GM03348 (cell line): ENCODE measurements at regions not wholly inside any gene's neighbourhood (a gene's known extent, or its start where the extent isn't known, plus 50 kb on each side); places are given as distances from the start of the nearest gene placed in this dataset.

Source experiments
- DNase-seq: peaks from one replicate; pipeline ENCODE4 v3.0.0; 2012; ENCODE audit warnings: low spot score

DNA sequence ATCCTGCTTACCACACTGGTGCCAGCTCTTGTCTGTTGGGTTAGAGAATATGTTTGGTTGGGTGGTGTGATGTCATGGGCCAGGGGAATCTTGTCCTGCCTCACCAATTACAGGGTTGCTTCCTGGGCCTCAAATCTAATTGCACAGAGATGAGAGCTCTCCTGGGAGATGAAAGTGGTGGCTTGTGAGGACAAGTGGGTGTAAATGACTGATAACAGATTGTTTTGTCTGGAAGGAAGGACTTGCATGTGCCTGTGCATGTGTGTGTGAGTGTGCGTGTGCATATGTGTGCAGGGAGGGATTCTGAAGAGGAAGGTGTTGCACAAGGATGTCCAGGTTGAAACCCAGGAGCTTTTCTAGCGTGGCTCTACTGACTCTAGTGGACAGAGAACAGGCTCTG lies 271.9 kb downstream of the LOXHD1 start:
- DNase-seq, result no peak

DNA sequence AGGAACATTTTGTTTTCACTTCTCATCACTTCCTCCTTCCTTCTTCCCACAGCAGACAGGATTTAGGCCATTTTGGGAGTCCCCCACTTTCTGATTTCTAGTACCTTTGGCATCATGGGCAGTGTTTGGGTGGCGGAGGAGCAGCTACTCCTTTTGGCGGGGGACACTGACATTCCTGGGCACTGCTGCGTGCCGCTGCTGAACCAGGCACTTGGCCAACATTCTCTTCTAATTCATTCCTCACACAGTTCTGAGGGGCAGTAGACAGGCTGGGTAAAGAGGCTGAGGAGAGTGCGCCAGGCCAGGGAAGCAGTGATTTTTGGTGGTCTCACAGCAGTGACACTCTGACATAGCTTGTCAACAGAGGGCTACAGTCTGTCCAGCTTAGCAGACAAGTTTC lies 270.2 kb downstream of the LOXHD1 start:
- peak; percentile 29 for DNase-seq

DNA sequence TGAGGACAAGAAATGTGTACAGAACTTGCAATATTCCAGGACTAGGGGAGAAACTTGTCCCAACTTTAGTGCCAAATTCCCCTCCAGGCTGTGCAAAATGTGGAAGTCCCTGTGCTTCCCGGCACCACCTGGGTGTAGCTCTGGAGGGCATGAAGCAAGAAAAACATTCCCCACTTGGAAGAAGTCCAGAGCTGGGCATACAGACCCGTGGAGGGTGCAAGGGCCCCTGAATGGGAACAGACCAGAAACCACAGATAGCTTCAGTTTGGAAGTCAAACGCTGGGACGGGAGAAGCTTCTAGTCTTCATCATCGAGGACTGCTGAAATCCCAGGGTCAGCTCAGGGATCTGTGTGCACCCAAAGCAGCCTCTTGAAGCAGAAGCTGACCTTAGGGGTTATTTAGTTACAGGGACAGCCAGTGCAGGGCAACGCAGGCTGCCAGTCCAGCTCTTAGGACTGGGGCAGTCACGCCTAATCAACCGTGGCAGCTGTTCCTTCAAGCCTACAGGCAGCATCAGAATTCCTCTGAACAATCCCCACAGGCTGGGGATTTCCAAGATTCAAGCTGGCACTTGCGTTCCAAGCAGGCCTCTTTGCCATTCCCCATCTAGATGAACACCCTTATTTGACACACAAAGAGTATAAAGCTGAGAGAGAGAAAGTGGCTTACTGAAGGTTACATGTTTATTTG lies 269.4 kb downstream of the LOXHD1 start:
- DNase-seq, result no peak

DNA sequence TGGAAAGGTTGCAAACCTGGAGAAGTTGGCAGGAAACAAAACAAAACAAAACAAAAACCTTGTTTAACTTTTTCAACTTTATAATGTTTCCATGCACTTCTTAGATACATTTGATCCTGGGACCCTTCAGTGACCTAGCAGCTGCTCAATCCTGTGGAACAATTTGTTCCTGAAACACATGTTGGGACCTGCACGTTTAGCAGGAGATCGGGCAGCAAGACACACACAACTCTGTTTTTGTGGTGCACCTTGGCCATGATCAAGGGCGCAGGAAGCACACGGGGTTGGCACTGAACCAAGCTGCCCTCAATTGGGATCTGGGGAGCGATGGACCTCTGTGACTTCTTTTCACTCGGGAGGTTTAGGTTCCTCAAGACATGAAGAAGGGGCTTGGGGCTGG lies 268.7 kb downstream of the LOXHD1 start:
- no peak for DNase-seq

DNA sequence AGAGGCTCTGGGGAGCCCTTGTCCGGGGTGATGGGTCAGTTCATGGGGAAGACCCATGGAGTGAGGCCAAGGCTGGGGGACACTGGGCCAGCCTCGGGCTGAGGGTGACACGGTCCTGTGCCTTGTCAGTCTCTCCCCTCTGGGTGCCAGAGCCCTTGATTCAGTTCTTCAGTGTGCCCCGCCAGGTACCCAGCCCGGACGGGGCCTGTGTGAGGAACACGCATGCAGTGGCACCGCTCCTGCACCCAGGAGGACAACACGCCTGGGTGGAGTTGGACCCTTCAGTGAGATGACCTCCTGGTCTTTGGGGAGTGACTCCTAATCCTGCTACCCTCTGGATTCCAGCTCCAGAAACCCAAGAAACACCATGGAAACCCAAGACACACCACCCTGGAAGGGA lies 264.4 kb downstream of the LOXHD1 start:
- DNase-seq, result no peak

DNA sequence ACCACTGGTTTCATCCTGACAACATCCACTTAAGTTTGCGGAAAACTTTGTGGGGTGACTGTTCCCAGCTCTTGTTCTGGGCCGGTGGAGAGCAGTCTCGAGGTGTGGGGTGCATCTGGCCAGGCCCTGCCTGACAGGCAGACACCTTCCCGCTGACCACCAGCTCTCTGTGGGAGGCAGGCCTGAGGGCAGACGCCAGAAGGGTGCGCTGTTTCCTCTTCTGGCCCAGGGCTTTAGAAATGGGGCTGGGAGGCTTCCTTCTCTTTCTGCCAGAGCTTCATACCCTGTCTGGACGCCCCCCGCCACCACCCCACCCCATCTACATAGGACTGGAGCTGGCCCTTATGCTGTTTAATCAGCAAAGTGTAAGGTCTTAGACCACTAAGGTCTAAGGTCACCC lies 263.8 kb downstream of the LOXHD1 start:
- no peak for DNase-seq

DNA sequence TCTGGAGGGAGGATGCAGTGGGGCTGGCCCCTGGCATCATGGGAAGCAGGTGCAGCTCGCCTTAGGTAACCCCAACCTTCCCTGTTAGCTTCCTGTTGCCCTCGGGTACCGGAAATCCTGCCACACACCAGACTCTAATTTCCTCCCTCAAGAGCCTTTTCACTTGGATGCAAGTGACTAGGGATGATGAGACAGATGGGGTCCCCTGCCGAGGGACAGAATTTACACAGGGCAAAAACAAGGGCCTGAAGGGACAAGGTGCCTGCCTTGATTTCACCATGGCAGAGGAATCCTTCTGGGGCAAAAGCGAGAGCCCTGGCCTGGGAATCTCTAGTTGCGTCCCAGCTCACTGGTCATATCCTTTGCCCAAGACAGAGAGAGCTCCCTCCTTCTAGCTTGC lies 263.1 kb downstream of the LOXHD1 start:
- no peak for DNase-seq

DNA sequence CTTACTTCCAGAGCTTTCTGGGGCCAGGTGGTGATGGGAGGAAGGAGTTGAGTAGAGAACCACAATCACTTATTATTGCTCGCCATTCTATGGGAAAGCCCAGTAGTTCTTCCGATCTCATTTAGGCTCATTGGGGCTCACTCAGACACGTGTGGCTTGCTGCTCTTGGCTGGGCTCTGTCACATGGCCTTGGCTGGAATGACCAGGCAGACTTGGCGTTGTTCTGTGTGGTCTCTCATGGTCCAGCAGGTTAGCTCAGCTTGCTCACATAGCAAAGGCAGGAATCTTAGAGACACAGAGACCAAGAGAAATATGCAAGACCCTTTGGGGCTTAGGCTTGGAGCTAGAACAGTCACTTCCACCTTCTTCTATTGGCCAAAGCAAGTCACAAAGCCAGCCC lies 261.2 kb downstream of the LOXHD1 start:
- no peak for DNase-seq

DNA sequence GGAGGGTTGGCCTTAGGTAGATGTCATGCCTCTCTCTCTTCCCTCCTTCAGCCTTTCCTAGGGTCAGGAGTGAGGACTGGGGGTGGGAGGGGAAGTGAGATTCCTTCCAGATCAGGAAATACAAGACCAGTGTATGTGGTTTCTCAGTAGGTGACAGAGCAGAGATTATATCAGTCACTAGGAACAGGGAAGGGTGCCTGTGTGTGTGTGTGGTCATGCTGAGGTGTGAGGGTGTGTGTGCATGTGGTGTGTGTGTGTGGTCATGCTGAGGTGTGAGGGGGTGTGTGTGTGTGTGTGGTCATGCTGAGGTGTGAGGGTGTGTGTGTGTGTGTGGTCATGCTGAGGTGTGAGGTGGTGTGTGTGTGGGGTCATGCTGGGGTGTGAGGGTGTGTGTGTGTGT lies 259.8 kb downstream of the LOXHD1 start:
- DNase-seq, result no peak

DNA sequence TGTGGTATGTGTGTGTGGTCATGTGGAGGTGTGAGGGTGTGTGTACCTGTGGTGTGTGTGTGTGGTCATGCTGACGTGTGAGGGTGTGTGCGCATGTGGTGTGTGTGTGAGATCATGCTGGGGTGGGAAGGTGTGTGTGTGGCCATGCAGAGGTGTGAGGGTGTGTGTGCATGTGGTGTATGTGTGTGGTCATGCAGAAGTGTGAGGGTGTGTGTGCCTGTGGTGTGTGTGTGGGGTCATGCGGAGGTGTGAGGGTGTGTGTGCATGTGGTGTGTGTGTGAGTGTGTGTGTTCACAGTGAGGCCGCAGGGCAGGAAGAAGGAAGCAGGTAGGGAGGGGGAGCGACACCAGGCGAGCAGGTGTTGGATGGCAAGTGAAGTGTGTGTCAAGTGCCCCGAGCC lies 259.0 kb downstream of the LOXHD1 start:
- no peak for DNase-seq

DNA sequence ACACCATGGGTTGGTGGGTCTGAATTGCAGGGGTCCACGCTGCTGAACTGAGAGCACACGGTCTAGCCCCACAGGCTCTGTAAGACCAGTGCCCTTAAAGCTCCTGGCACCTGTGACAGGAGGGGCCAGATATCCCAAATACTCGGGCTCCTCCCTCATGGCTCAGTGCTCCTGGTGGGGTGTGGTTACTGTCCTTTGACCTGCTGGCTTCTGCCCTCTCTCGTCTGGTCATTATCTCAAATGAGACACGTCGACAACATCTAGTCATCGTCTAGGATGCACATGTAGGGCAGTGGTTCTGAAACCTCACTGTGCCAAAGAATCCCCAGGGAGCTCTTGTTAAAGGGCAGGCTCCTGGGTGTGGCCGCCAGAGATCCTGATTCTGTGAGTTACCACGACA lies 258.4 kb downstream of the LOXHD1 start:
- DNase-seq, result no peak

DNA sequence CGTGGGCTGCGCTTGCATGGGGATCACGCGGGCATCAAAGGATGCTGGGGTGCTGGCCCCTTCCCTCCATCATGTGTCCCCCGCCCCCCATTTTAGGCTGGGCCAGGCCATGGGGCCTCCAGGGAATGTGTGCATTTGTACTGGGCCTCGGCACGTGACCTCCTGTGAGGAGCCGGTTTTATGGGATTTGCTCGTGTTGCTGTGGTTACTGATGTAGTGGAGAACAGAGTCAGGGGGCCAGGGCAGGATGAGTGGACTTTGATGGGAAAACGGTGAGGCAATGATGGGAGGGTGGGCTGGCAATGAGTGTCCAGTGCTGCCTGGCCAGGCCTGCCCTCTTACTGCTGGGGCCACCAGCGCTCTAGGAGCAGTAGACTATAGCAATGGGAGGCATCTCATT lies 257.7 kb downstream of the LOXHD1 start:
- no peak for DNase-seq

DNA sequence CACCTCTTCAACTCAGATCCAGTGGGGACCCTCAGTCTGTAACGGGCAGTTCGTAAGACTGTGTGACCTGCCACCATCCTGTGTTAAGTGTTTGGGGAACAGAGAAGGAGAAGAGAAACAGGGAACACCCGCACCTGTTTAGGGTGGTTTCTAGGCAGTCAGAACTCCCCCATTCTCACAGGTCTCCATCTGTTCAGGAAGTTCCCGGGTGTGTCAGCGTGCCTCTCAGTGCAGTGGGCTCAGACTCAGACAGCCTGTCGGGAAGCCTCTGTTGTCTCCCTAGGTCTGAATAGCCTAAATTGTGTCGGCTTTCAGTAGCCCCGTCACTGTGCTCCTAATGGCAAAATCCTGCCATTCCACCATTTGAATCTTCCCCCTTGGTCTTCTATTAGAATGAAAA lies 256.6 kb downstream of the LOXHD1 start:
- no peak for DNase-seq

DNA sequence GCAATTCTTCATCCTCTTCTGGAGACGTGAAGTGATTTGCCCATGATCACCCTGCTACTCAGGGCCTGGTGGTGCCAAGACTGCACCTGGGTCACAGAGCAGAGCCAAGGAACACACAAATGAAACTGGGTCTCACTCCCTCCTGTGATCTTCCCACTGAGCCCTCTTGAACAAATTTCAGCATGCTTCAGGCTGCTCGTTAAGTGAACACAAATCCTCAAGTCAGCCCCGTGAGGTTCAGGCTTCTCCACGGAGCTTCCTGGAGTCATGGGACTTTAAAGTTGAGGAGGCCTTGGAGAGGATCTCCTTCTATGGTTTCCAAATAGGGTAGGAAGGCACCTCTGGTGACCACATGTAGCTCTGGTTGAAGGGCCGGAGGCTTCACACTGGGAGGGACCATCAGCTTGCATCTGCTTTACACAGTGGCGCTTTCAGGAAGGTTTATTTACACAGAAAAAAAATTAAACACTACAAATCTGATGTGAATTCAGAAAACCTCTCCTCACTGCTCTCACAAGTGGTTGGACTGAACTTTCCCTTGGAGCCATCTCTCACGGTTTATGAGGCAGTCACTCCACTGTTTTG lies 255.4 kb downstream of the LOXHD1 start:
- DNase-seq, result no peak

DNA sequence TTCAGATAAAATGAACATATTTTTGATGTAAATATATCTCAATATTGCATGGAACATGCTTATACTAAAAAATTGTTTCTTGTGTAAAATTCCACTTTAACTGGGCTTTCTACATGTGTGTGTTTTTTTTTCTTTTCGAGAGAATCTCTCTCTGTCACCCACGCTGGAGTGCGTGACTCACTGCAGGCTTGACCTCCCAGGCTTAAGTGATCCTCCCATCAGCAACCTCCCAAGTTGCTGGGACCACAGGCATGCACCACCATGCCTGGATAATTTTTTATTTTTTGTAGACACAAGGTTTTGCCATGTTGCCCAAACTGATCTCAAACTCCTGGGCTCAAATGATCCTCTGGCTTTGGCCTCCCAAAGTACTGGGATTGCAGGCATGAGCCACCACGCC lies 254.6 kb downstream of the LOXHD1 start:
- DNase-seq, result no peak

DNA sequence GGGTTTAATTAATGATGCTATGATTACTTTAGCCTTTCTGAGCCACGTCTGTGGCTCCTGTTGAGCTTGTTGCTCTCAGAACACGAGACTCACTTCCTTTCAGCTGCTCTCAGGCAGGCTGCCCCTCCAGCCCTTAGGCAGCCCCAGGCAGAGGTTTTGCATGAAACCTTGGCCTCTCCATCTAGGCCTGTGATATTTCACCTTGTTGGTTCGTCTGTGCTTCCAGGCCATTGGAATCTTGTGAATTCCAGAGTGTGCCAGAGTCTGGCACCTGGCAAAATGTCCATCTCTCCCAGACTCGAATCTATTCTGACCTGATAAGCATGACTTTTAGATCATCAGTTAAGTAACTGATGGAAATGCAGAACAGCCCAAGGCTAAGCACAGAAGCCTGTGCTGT lies 254.1 kb downstream of the LOXHD1 start:
- DNase-seq, result no peak

DNA sequence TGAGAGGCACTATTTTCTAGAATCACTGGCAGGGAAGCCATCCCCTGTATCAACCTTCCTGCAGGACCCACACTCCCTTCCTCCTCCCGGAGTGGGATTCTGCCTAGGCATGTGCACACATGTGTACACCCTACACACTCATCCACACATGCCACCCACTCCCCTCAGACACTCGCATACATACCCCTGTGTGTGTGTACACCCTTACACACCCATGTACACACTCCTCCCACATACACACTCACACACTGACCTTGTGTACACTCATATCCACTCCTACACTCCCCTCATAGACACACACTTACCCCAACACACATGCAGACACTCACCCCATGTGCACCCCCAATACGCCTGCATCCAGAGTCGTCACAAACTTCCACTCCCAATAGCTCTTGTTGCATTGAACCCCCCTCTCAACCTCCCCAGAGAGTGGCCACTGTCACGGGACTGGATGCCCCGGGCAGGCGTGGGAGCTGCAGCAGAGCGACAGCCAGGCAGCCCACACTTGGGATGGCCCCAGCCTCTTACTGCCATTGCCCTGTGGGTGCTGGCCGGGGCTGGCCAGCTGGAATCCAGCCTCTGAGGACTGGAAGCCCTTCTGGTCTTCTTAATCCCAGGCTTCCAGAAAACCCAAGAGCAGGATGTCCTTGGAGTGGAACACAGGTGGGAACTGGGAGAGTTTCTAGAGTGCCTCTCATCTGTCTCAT lies 251.0 kb downstream of the LOXHD1 start:
- DNase-seq, result no peak

DNA sequence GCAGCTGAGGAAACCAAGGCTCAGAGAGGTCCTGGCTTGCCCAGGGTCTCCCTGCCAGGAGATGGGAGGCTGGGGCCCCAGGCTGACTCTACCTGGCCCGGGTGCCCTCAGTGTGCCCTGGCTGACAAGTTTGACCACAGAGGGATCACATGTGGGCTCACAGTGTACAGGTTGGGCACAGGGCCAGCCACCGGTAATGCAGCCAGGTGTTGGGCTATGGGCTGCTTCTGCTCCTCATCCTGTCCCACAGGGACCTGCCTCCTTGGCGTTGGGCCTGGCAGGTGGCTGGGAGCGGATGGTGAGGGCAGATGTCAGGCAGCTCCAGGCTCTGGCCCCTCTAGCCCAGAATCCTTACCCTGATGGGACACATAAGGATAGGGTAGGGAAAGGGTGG lies 250.5 kb downstream of the LOXHD1 start:
- DNase-seq, result no peak

DNA sequence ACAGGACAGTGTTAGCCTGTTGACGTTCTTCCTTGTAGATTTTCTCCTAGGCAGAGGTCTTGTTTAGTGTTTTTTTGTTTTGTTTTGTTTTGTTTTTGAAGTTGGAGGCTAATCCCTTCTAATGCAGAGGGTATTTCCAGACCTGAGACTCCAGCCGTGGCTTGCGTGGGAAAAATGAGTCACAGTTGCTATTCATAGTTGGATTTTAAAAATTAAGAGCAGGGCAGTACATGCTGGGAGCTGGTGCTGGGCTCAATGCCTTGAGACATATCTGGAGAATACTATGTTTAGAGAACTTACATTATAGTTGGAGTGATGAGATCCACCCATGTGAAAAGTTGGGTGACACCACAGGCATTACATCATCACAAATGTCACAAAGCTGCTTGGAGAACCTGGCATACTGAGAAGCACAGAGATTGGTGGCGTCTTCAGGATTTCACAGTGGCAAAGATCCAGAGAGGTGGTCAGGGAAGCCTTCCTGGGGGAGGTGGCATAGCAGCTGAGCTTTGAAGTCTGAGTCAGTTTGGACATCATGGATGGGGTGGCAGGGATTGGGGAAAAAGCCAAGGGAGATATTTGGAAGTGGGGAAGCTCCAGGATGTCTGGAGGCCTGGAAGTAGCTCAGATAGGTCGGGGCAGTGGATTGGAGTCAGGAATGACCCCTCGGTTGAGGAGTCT lies 249.4 kb downstream of the LOXHD1 start:
- peak; percentile 42 for DNase-seq

DNA sequence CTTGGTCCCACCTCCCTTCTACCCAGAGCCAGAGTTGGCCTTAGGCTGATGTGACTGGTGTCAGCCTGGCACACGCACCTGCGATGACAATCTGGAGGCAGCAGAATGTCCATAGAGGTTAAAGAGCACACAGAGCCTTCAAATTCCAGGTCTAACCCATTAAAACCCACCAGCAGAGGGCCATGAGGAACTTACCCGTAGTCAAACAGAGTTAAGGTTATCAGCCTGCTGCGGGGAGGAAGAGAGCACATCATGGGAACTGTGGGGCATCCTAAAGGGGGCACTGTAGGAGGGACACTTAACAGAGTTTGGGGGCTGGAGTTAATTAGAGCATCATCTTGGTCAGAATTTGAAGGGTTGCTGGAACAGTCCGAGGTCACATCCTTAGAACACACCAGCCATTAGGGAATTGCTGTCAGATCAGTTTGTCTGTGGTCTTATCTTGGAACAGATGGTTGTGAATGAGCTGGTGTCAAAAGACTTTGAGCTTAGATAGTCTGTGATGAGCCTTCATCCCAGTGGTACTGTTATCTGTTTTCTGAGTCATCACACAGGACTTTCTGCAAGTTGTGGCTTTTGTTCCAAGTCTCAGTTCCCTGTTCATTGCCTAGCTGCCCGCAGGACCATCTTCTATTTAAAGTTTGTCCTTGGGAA lies 248.6 kb downstream of the LOXHD1 start:
- no peak for DNase-seq

DNA sequence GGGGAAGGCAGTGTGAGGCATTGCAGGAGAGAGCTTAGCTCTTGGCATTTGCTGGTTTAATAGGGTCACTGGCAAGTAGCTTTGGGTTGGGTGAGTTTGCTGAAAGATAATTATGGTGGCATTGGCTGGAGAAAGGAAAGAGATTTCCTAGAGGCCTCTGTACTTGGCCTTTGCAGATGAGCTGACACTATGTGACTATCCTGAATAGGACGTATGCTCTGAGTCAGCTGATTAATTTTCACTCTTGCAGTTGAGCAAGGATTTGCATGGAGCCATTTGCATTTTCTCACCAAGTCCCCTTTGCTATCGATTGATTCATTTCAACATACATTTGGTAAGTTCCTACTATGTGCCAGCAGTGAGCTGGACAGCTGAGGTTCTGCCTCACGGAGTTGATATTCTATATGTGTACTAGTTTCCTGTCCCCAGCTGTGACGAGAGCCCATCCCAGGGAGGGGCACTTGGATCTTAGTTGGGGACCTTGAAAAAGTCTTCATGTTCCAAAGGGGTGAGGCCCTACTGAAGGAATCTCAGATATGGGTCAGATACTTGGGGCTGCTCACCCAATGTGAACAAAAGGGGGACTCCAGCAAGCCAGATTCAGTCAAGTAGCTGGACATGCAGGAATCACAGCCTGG lies 245.7 kb downstream of the LOXHD1 start:
- no peak for DNase-seq
